BLaER1 treated with 17β-estradiol and CSF1 and Interleukin-3, amounts not matched to agents 10 nM and 100 nM (cell line): ENCODE measurements at regions not wholly inside any gene's neighbourhood (a gene's known extent, or its start where the extent isn't known, plus 50 kb on each side); places are given as distances from the start of the nearest gene placed in this dataset.

Experiments used
- H3K27ac ChIP-seq, 11 experiments: shearing (Covaris generic); formaldehyde crosslinking; 2 replicates each; pipeline ENCODE4 v1.8.1; 2022
- H3K27me3 ChIP-seq, 11 experiments: shearing (Covaris generic); formaldehyde crosslinking; 2 replicates each; pipeline ENCODE4 v1.8.1; 2022
- H3K36me3 ChIP-seq, 11 experiments: shearing (Covaris generic); formaldehyde crosslinking; 2 replicates each; pipeline ENCODE4 v1.8.1; 2022
- H3K4me1 ChIP-seq, 10 experiments: shearing (Covaris generic); formaldehyde crosslinking; 2 replicates each; pipeline ENCODE4 v1.8.1; 2022
- H3K4me2 ChIP-seq, 11 experiments: shearing (Covaris generic); formaldehyde crosslinking; 2 replicates each; pipeline ENCODE4 v1.8.1; 2022
- H3K4me3 ChIP-seq, 10 experiments: shearing (Covaris generic); formaldehyde crosslinking; 2 replicates each; pipeline ENCODE4 v1.8.1; 2022
- H3K9ac ChIP-seq, 11 experiments: shearing (Covaris generic); formaldehyde crosslinking; 2 replicates each; pipeline ENCODE4 v1.8.1; 2022
- H3K9me3 ChIP-seq, 11 experiments: shearing (Covaris generic); formaldehyde crosslinking; replicated peaks in 1 of 11; 2 replicates each; pipeline ENCODE4 v1.8.1; 2022
- H4K20me1 ChIP-seq, 11 experiments: shearing (Covaris generic); formaldehyde crosslinking; 2 replicates each; pipeline ENCODE4 v1.8.1; 2022
- Cebpa-rat ChIP-seq, 11 experiments: shearing (Covaris generic); IDR thresholded peaks; 2 replicates each; pipeline ENCODE4 v1.8.1; 2022

DNA sequence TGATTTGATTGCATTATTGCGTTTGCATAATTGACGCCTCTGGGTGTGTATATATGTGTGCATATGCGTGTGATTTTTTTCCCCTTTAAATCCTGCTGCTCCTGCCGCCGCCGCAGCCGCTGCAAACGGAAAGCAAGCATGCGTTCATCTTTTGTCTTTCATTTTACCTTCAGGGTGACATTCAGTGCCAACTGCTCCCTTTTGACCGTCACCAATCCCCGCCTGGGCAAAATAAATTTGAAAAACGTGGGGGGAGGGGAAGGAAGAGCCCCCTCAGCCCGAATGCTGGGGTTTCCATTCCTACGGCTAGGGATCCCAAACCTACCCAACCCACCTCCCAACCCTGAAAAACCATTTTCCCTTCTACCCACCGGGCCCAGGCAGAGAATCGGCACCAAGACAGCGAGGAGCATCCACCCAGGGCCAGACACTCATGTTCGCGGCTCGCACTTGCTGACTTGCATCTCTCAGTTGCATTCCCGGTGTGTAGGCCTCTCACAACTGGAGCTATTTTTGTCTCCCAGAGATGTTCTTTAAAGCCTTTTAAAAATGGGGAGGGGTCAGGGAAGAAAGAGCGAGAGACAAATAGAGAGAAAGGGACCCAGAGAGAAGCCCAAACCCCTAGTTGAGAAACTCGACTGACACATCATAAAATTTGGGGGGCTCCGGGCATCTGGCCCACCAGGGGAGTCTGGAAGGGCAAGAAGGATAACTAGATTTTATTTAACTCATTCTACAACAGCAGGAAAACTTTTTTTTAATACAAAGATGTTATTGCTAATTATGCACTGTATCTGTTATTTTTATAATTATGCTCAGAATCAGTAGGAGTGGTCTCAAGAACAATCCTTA lies 367.1 kb upstream of the ESRRG start:
- Histone ChIP-seq H3K9me3 (peaks cover 0 to 10% (median 0%) of the 10 kb centered on the region in 11 experiments; a peak in 4 of 22 replicates), H3K4me1 (no peaks in the 10 kb centered on the region), H3K9ac (no peak overlapping the region), H3K4me2 (no peak overlapping the region), H3K27me3 (no peaks in the 10 kb centered on the region), H3K27ac (no peak overlapping the region), H4K20me1 (no peaks in the 10 kb centered on the region), H3K4me3 (no peak overlapping the region), H3K36me3 (no peaks in the 10 kb centered on the region)
- no peak for TF ChIP-seq Cebpa-rat (IDR thresholded peaks at IDR 0.05)

DNA sequence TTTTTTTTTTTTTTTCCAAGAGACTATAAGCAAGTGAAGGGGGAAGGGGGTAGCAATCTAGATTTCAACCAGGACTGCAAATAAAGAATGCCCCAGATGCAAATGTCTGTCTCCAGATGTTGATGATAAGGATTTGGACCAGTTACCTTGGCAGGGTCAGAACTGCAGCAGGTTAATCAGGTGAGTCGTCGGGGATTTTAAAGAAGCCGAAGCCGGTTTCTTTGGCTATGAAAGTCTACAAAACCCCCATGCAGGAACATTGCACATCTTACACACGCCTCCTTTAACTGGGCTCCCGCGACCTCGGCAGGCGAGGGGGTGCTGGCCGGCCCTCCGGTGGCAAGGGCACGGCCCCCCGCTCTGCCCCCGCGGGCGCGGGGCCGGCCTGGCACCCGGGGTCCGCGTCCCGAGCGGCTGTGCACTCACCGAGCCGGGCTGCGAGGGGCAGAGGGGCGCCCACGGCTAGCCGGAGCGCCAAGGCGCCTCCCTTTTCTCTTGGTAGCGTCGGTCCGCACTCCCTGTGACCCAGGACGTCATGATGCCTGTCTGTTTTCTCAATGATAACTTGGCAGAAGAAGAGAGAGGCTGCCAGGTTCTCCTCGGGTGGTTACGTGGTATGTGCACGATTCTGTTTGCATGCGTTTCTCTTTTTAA lies 366.3 kb upstream of the ESRRG start:
- TF ChIP-seq Cebpa-rat (IDR thresholded peaks at IDR 0.05), result no peak
- no peak overlapping the region for H3K4me2 ChIP-seq
- H3K27me3 ChIP-seq, result no peaks in the 10 kb centered on the region
- H3K9me3 ChIP-seq, result peaks cover 0 to 10% (median 0%) of the 10 kb centered on the region in 11 experiments; a peak in 4 of 22 replicates
- H3K4me1 ChIP-seq, result no peaks in the 10 kb centered on the region
- H3K36me3 ChIP-seq, result no peaks in the 10 kb centered on the region
- no peak overlapping the region for H3K9ac ChIP-seq
- H3K4me3 ChIP-seq, result no peak overlapping the region
- no peaks in the 10 kb centered on the region for H4K20me1 ChIP-seq
- H3K27ac ChIP-seq, result no peak overlapping the region

DNA sequence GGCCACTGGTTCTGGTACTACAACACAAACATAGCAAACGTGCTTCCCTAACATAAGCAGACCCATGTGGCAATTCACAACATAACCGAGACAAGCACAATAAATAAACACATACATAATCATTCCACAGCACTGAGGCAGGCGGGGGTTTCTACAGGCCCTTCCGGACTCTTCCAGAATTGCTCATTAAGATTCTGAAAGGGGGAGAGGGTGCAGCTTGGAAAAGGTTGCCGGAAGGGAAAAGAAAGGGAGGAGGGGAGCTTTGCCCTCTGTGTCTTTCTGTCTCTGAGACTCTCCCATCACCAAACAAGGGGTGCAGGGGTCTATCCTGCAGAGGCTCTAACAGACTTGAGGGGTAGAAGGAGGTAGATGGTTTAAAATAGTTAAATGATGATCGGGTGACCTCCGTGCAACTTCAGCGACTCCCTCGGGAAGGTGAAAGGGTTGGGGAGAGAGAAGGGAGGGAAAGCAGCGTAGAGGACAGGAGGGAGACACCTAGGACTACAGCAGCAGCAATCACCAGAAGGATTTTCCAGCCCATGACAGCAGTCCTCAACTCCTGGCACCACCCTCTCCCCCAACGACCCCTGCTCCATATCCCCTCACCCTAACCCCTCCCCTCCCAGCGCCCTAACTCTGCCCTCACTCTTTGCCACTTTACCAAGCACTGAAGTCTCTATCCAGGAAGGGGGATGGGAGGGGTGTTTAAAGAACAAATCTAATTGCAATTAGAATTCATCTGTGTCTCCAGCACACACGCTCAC lies 365.5 kb upstream of the ESRRG start:
- Histone ChIP-seq H3K4me3 (no peak overlapping the region), H4K20me1 (no peaks in the 10 kb centered on the region), H3K4me1 (no peaks in the 10 kb centered on the region; a peak in 1 of 20 replicates), H3K9ac (no peak overlapping the region), H3K27me3 (no peaks in the 10 kb centered on the region), H3K27ac (no peak overlapping the region), H3K4me2 (no peak overlapping the region), H3K36me3 (no peaks in the 10 kb centered on the region), H3K9me3 (peaks cover 0 to 10% (median 0%) of the 10 kb centered on the region in 11 experiments; a peak in 4 of 22 replicates)
- TF ChIP-seq Cebpa-rat (IDR thresholded peaks at IDR 0.05), result no peak

GRCh38 chr1:217088011-217088410 lies 364.8 kb upstream of the ESRRG start:
- Histone ChIP-seq H3K9me3 (peaks cover 0 to 10% (median 0%) of the 10 kb centered on the region in 11 experiments; a peak in 4 of 22 replicates), H3K27ac (no peak overlapping the region), H3K4me3 (no peak overlapping the region), H3K36me3 (no peaks in the 10 kb centered on the region), H3K27me3 (no peaks in the 10 kb centered on the region), H4K20me1 (no peaks in the 10 kb centered on the region), H3K4me2 (no peak overlapping the region), H3K4me1 (no peaks in the 10 kb centered on the region; a peak in 1 of 20 replicates), H3K9ac (no peak overlapping the region)
- no peak for TF ChIP-seq Cebpa-rat (IDR thresholded peaks at IDR 0.05)

DNA sequence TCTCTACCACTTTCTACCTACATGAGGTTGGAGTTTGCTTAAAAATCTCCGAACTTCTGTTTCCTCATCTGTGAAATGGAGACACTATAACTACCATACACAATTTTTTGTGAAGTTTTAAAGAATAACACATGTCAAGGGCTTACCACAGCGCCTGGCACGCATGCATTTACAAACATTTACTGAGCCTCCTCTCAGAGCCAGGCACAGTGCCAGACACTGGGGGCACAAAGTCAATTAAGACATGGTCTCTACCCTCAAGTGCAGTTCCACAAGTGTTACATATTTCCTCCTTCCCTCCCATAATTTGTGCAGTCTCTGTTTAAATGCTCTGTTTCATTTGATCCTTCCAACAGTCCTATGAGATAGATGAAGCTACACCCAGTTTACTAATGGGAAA lies 356.4 kb upstream of the ESRRG start:
- no peaks in the 10 kb centered on the region for H3K27me3 ChIP-seq
- no peak overlapping the region for H3K4me2 ChIP-seq
- H3K4me1 ChIP-seq, result no peaks in the 10 kb centered on the region; a peak in 1 of 20 replicates
- H3K27ac ChIP-seq, result no peak overlapping the region
- H3K4me3 ChIP-seq, result no peak overlapping the region
- no peak overlapping the region for H3K9ac ChIP-seq
- H3K36me3 ChIP-seq, result no peaks in the 10 kb centered on the region
- no peaks in the 10 kb centered on the region; a peak in 1 of 22 replicates for H4K20me1 ChIP-seq
- no peaks in the 10 kb centered on the region for H3K9me3 ChIP-seq
- TF ChIP-seq Cebpa-rat (IDR thresholded peaks at IDR 0.05), result no peak

GRCh38 chr1:217078959-217079358 lies 355.7 kb upstream of the ESRRG start:
- Histone ChIP-seq H3K27me3 (no peaks in the 10 kb centered on the region), H3K4me1 (no peaks in the 10 kb centered on the region; a peak in 1 of 20 replicates), H3K4me2 (no peak overlapping the region), H4K20me1 (no peaks in the 10 kb centered on the region; a peak in 1 of 22 replicates), H3K9me3 (no peaks in the 10 kb centered on the region), H3K9ac (no peak overlapping the region), H3K36me3 (no peaks in the 10 kb centered on the region), H3K27ac (no peak overlapping the region), H3K4me3 (no peak overlapping the region)
- no peak for TF ChIP-seq Cebpa-rat (IDR thresholded peaks at IDR 0.05)

- H3K36me3 ChIP-seq, result no peaks in the 10 kb centered on the region
- H3K27me3 ChIP-seq, result no peaks in the 10 kb centered on the region
- H4K20me1 ChIP-seq, result no peaks in the 10 kb centered on the region; a peak in 1 of 22 replicates
- no peak overlapping the region for H3K9ac ChIP-seq
- no peaks in the 10 kb centered on the region for H3K4me1 ChIP-seq
- H3K4me2 ChIP-seq, result no peak overlapping the region
- no peaks in the 10 kb centered on the region for H3K9me3 ChIP-seq
- no peak for TF ChIP-seq Cebpa-rat (IDR thresholded peaks at IDR 0.05)
- no peak overlapping the region for H3K27ac ChIP-seq
- no peak overlapping the region for H3K4me3 ChIP-seq
Measured at GRCh38 chr1:217078078-217078690, 355.0 kb upstream of the ESRRG start.

- no peak for TF ChIP-seq Cebpa-rat (IDR thresholded peaks at IDR 0.05)
- no peak overlapping the region for H3K4me2 ChIP-seq
- H3K4me3 ChIP-seq, result no peak overlapping the region
- H3K9me3 ChIP-seq, result no peaks in the 10 kb centered on the region
- no peaks in the 10 kb centered on the region for H3K36me3 ChIP-seq
- no peaks in the 10 kb centered on the region for H3K27me3 ChIP-seq
- no peaks in the 10 kb centered on the region for H3K4me1 ChIP-seq
- H3K27ac ChIP-seq, result no peak overlapping the region
- no peaks in the 10 kb centered on the region; a peak in 1 of 22 replicates for H4K20me1 ChIP-seq
- no peak overlapping the region for H3K9ac ChIP-seq
Measured at GRCh38 chr1:217077426-217077825, 354.2 kb upstream of the ESRRG start.

DNA sequence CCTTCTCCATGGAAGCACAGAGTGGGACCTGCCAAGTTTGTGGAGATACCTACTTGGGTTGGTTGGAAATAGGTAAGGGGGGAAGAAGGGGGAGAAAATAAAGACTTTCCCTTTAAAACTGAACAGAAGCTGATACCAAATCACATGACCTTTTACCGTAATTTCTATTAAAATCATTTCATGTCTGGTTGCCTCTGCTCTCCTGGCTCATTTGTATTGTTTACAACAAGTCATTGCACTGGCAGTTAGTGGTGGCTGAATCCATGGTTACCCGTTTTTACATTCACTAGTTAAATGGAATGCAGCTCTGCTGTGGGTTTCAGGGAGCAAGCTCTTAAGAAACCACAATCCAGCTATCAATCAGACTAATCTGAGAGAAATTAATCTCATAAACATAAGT lies 353.7 kb upstream of the ESRRG start:
- Histone ChIP-seq H4K20me1 (no peaks in the 10 kb centered on the region; a peak in 1 of 22 replicates), H3K36me3 (no peaks in the 10 kb centered on the region), H3K9me3 (no peaks in the 10 kb centered on the region), H3K4me2 (no peak overlapping the region), H3K4me1 (no peaks in the 10 kb centered on the region), H3K9ac (no peak overlapping the region), H3K27me3 (no peaks in the 10 kb centered on the region), H3K4me3 (no peak overlapping the region), H3K27ac (no peak overlapping the region)
- TF ChIP-seq Cebpa-rat (IDR thresholded peaks at IDR 0.05), result no peak
